ENCODE measurements at regions not wholly inside any gene's neighbourhood (a gene's known extent, or its start where the extent isn't known, plus 50 kb on each side); places are given as distances from the start of the nearest gene placed in this dataset.

- TF ChIP-seq CTCF (IDR thresholded peaks at IDR 0.05; ENCODE audit: poor library complexity), result no peak
- no peak for TF ChIP-seq EZH2phosphoT487 (IDR thresholded peaks at IDR 0.05; ENCODE audit: low read depth, severe bottlenecking, unreplicated experiment)
- TF ChIP-seq EZH2 (IDR thresholded peaks at IDR 0.05; ENCODE audit: borderline replicate concordance), result no peak
- no peaks in the 10 kb centered on the region for H3K36me3 ChIP-seq (replicated peaks; ENCODE audit: insufficient read depth, low read depth)
- no peaks in the 10 kb centered on the region for H3K79me2 ChIP-seq
- H3K27ac ChIP-seq, result no peak overlapping the region
- H3K27me3 ChIP-seq, result no peaks in the 10 kb centered on the region
- no peaks in the 10 kb centered on the region for H3K4me1 ChIP-seq (ENCODE audit: insufficient read depth)
- H3K9me3 ChIP-seq (ENCODE audit: low read depth), result no peaks in the 10 kb centered on the region
- DNase-seq (ENCODE audit: low spot score), result no peak
- H2AFZ ChIP-seq, result no peak overlapping the region
- no peak overlapping the region for H3K4me2 ChIP-seq
- no peaks in the 10 kb centered on the region for H3K9me2 ChIP-seq (replicated peaks; ENCODE audit: insufficient read depth)
- no peaks in the 10 kb centered on the region for H4K20me1 ChIP-seq (ENCODE audit: insufficient read depth, poor library complexity, severe bottlenecking)
- WGBS (ENCODE audit: low lambda C conversion rate, missing lambda C conversion rate), result 84% methylated on average over 21 of the region's 22 CpGs
- no peak overlapping the region for H3K4me3 ChIP-seq
These were observed 191.2 kb upstream of the SHH start for GRCh38 chr7:156003220-156004162.

- Histone ChIP-seq H3K4me1 (ENCODE audit: insufficient read depth) (no peaks in the 10 kb centered on the region), H3K4me3 (no peak overlapping the region), H3K27me3 (no peaks in the 10 kb centered on the region), H3K27ac (no peak overlapping the region), H3K4me2 (no peak overlapping the region), H3K9me3 (ENCODE audit: low read depth) (no peaks in the 10 kb centered on the region), H3K79me2 (no peaks in the 10 kb centered on the region), H3K36me3 (replicated peaks; ENCODE audit: insufficient read depth, low read depth) (no peaks in the 10 kb centered on the region), H4K20me1 (ENCODE audit: insufficient read depth, poor library complexity, severe bottlenecking) (no peaks in the 10 kb centered on the region), H3K9me2 (replicated peaks; ENCODE audit: insufficient read depth) (no peaks in the 10 kb centered on the region), H2AFZ (no peak overlapping the region)
- no peak for TF ChIP-seq CTCF (IDR thresholded peaks at IDR 0.05; ENCODE audit: poor library complexity)
- TF ChIP-seq EZH2phosphoT487 (IDR thresholded peaks at IDR 0.05; ENCODE audit: low read depth, severe bottlenecking, unreplicated experiment), result no peak
- 85% methylated on average over 17 of the region's 17 CpGs for WGBS (ENCODE audit: low lambda C conversion rate, missing lambda C conversion rate)
- no peak for DNase-seq (ENCODE audit: low spot score)
These were observed 190.3 kb upstream of the SHH start for GRCh38 chr7:156002362-156003066.

GRCh38 chr7:156001496-156002260 lies 189.4 kb upstream of the SHH start:
- Histone ChIP-seq H3K4me3 (no peak overlapping the region), H3K27ac (no peak overlapping the region), H3K36me3 (replicated peaks; ENCODE audit: insufficient read depth, low read depth) (no peaks in the 10 kb centered on the region), H3K79me2 (no peaks in the 10 kb centered on the region), H4K20me1 (ENCODE audit: insufficient read depth, poor library complexity, severe bottlenecking) (no peaks in the 10 kb centered on the region), H3K9me2 (replicated peaks; ENCODE audit: insufficient read depth) (no peaks in the 10 kb centered on the region), H3K4me2 (no peak overlapping the region), H2AFZ (no peak overlapping the region), H3K9me3 (ENCODE audit: low read depth) (no peaks in the 10 kb centered on the region), H3K4me1 (ENCODE audit: insufficient read depth) (no peaks in the 10 kb centered on the region), H3K27me3 (no peaks in the 10 kb centered on the region)
- no peak for DNase-seq (ENCODE audit: low spot score)
- no peak for TF ChIP-seq EZH2 (IDR thresholded peaks at IDR 0.05; ENCODE audit: borderline replicate concordance)
- TF ChIP-seq CTCF (IDR thresholded peaks at IDR 0.05; ENCODE audit: poor library complexity), result no peak
- no peak for TF ChIP-seq EZH2phosphoT487 (IDR thresholded peaks at IDR 0.05; ENCODE audit: low read depth, severe bottlenecking, unreplicated experiment)
- WGBS (ENCODE audit: low lambda C conversion rate, missing lambda C conversion rate), result 91% methylated on average over 25 of the region's 25 CpGs

Measured in hepatocyte (in vitro differentiated cells).